ENCODE measurements at regions not wholly inside any gene's neighbourhood (a gene's known extent, or its start where the extent isn't known, plus 50 kb on each side); places are given as distances from the start of the nearest gene placed in this dataset.

DNA sequence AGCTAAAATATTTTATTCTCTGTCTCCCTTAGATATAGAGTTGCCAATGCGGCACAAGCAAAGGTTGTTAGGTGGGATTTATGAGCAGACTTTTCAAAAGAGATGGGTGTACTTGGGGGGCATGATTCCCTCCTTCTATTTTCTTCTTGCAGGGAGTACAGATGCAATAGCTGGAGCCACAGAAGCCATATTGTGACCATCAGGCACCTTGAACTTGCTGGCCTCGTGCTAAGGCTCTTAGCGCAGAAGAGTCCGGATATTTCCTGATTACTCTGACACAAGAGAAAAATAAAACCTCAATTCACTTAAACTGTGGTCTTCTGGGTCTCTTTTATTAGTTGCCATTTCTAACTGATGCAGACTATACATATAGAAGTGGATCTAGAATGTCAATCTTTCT, 547.4 kb downstream of the MIAT start:
- TF ChIP-seq, protein P1, sequence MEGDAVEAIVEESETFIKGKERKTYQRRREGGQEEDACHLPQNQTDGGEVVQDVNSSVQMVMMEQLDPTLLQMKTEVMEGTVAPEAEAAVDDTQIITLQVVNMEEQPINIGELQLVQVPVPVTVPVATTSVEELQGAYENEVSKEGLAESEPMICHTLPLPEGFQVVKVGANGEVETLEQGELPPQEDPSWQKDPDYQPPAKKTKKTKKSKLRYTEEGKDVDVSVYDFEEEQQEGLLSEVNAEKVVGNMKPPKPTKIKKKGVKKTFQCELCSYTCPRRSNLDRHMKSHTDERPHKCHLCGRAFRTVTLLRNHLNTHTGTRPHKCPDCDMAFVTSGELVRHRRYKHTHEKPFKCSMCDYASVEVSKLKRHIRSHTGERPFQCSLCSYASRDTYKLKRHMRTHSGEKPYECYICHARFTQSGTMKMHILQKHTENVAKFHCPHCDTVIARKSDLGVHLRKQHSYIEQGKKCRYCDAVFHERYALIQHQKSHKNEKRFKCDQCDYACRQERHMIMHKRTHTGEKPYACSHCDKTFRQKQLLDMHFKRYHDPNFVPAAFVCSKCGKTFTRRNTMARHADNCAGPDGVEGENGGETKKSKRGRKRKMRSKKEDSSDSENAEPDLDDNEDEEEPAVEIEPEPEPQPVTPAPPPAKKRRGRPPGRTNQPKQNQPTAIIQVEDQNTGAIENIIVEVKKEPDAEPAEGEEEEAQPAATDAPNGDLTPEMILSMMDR (optimal IDR thresholded peaks at IDR 0.05 in 1 of 3, IDR thresholded peaks at IDR 0.05 in 1 of 3, conservative IDR thresholded peaks at IDR 0.05 in 1 of 3; ENCODE audit: extremely low read depth in 1 of 3, insufficient read depth in 2 of 3, low read length in 3 of 3): no peak
- no peak for TF ChIP-seq EZH2 (IDR thresholded peaks at IDR 0.05; ENCODE audit: low read length)
- no peak overlapping the region for H3K4me3 ChIP-seq (ENCODE audit: control insufficient read depth in 2 of 3, extremely low read depth in 1 of 3, insufficient read depth in 2 of 3, low read depth in 1 of 3, low read length in 3 of 3)
- no peaks in the 10 kb centered on the region for H3K27me3 ChIP-seq (ENCODE audit: control insufficient read depth, extremely low read depth, insufficient read depth, low read length)
- H3K79me2 ChIP-seq (ENCODE audit: control insufficient read depth, insufficient read depth, low read length): no peaks in the 10 kb centered on the region
- H3K4me2 ChIP-seq (ENCODE audit: control insufficient read depth, extremely low read depth, insufficient read depth, low read depth, low read length): no peak overlapping the region
- H3K36me3 ChIP-seq (ENCODE audit: control insufficient read depth in 2 of 2, extremely low read depth in 1 of 2, insufficient read depth in 2 of 2, low read length in 2 of 2): no peaks in the 10 kb centered on the region
- no peak for DNase-seq (ENCODE audit: low read depth, low spot score)
- no peaks in the 10 kb centered on the region for H3K9me3 ChIP-seq (ENCODE audit: control insufficient read depth, low read depth, low read length)
- no peak for FAIRE-seq
- H3K4me1 ChIP-seq (ENCODE audit: control insufficient read depth, extremely low read depth, insufficient read depth, low read length): peaks cover 42% of the 10 kb centered on the region
- H4K20me1 ChIP-seq (ENCODE audit: control insufficient read depth, extremely low read depth, insufficient read depth, low read length): no peaks in the 10 kb centered on the region
- no peaks in the 10 kb centered on the region for H3K9me1 ChIP-seq (ENCODE audit: control insufficient read depth, extremely low read depth, insufficient read depth, low read length)
- dilution Hi-C loops (cut with MboI; ENCODE audit: extremely low pct_ligation_motif_present, low sequenced_read_pairs): no loop called here
- no peak overlapping the region for H3K27ac ChIP-seq (ENCODE audit: control insufficient read depth, insufficient read depth, low read length)
- no peak overlapping the region for H3K9ac ChIP-seq (ENCODE audit: control insufficient read depth, extremely low read depth, insufficient read depth, low read length)
- H2AFZ ChIP-seq (ENCODE audit: control insufficient read depth, low read length): no peak overlapping the region

DNA sequence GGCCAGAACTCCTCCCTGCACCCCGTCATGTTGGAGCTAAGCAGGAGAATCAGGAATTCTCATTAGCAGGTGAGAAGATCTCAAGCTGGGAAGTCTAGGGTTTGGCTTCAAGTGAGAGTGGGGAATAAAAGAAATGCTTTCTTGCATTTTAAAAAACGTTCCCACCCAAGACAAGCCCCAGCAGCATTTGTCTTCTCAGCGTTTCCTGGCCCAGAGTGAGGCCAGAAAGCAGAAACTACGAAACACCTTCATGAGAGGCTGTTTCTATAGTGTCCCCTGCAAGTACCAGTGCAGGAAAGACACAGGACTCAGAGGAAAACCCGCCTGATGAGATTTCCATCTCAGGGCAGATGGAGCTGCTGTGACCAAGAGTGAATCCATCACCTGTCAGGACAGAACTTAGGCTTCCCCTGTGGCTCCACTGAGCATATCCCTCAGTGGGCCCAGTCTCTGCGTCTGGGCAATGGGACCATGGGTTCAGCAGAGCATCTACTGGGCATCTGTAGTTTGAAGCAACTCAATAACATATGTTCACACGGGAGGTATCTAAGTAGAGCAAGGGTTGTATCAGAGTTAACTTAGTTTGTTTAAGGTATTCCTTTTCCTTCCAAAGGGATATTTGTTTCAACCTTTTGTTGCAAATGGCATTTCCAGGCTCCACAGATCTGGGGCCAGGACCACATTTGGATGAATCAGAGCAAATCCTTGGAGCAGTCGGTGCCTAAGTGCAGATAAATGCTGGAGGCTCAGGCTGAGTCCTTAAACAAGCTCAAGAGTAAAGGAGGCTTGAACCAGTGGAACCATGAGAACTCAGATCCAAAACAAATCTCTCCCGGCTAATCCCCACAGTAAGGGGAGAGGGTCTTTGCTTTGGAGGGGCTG, 548.3 kb downstream of the MIAT start:
- H4K20me1 ChIP-seq (ENCODE audit: control insufficient read depth, extremely low read depth, insufficient read depth, low read length): no peaks in the 10 kb centered on the region
- no peak overlapping the region for H3K4me3 ChIP-seq (ENCODE audit: control insufficient read depth in 2 of 3, extremely low read depth in 1 of 3, insufficient read depth in 2 of 3, low read depth in 1 of 3, low read length in 3 of 3)
- dilution Hi-C loops (cut with MboI; ENCODE audit: extremely low pct_ligation_motif_present, low sequenced_read_pairs): no loop called here
- H3K4me1 ChIP-seq (ENCODE audit: control insufficient read depth, extremely low read depth, insufficient read depth, low read length): peaks cover 42% of the 10 kb centered on the region
- no peak overlapping the region for H3K9ac ChIP-seq (ENCODE audit: control insufficient read depth, extremely low read depth, insufficient read depth, low read length)
- no peaks in the 10 kb centered on the region for H3K79me2 ChIP-seq (ENCODE audit: control insufficient read depth, insufficient read depth, low read length)
- H3K9me3 ChIP-seq (ENCODE audit: control insufficient read depth, low read depth, low read length): no peaks in the 10 kb centered on the region
- no peak overlapping the region for H3K4me2 ChIP-seq (ENCODE audit: control insufficient read depth, extremely low read depth, insufficient read depth, low read depth, low read length)
- DNase-seq (ENCODE audit: low read depth, low spot score) (no peak), FAIRE-seq (peak; percentile 73)
- no peak overlapping the region for H3K27ac ChIP-seq (ENCODE audit: control insufficient read depth, insufficient read depth, low read length)
- TF ChIP-seq, protein P1 (optimal IDR thresholded peaks at IDR 0.05 in 1 of 3, IDR thresholded peaks at IDR 0.05 in 1 of 3, conservative IDR thresholded peaks at IDR 0.05 in 1 of 3; ENCODE audit: extremely low read depth in 1 of 3, insufficient read depth in 2 of 3, low read length in 3 of 3): no peak
- no peak for TF ChIP-seq EZH2 (IDR thresholded peaks at IDR 0.05; ENCODE audit: low read length)
- no peaks in the 10 kb centered on the region for H3K27me3 ChIP-seq (ENCODE audit: control insufficient read depth, extremely low read depth, insufficient read depth, low read length)
- H3K36me3 ChIP-seq (ENCODE audit: control insufficient read depth in 2 of 2, extremely low read depth in 1 of 2, insufficient read depth in 2 of 2, low read length in 2 of 2): no peaks in the 10 kb centered on the region
- H3K9me1 ChIP-seq (ENCODE audit: control insufficient read depth, extremely low read depth, insufficient read depth, low read length): no peaks in the 10 kb centered on the region
- no peak overlapping the region for H2AFZ ChIP-seq (ENCODE audit: control insufficient read depth, low read length)

All from keratinocyte (primary cell).